Femur (tissue), 1 donor: ENCODE measurements at regions not wholly inside any gene's neighbourhood (a gene's known extent, or its start where the extent isn't known, plus 50 kb on each side); places are given as distances from the start of the nearest gene placed in this dataset.
A peak's percentile ranks its signal among the peaks of the same experiment; 100 is the strongest.
"Not testable (repeated sequence)": the region's sequence is repeated elsewhere in the genome, so short reads cannot be mapped to it uniquely, and the experiment has no call there.

Source experiments
- DNase-seq: peaks from one replicate; pipeline ENCODE4 v3.0.0-alpha.2; 2017

- DNase-seq: no peak
These were observed 263.2 kb downstream of the GJA1 start for GRCh38 chr6:121698617-121699016.

DNA sequence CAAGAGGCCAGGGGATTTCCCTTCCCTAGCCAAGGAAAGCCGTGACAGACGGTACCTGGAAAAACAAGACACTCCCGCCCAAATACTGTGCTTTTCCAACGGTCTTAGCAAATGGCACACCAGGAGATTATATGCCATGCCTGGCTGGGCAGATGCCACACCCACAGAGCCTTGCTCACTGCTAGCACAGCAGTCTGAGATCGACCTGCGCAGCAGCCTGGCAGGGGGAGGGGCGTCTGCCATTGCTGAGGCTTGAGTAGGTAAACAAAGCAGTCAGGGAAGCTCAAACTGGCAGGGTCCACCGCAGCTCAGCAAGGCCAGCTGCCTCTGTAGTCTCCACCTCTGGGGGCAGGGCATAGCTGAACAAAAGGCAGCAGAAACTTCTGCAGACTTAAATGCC is 267.7 kb downstream of the GJA1 start:
- not testable (repeated sequence) for DNase-seq

DNA sequence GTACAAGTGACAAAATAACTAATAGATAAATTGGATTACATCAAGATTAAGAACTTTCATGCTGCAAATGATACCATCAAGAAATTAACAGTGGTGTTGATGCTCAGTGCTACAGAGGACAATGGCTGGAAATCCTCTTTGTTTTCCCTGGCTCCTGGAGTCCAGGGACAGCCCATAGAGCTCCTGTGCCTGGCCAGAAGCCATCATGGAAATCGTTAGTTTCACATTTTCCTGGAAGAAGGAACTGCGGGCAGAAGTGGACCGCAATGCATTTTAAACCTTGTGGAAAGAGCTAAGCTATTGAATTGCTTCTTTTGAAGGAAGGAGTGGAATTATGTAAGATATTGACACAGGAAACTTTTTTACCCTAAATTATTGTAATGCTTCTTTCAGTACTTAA is 276.0 kb downstream of the GJA1 start:
- DNase-seq: peak; percentile 70

GRCh38 chr6:121717686-121718085 is 282.2 kb downstream of the GJA1 start:
- no peak for DNase-seq

DNA sequence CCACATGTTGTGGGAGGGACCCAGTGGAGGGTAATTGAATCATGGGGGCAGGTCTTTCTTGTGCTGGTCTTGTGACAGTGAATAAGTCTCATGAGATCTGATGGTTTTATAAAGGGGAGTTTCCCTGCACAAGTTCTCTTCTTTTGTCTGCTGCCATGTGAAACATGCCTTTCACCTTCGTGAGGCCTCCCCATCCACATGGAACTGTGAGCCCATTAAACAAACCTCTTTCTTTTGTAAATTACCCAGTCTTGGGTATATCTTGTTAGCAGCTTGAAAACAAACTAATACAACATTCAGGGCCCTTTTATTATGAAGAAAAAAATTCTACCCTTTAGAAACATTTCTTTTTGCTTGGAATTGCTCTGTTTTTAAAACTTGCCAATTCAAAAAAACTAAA is 285.4 kb downstream of the GJA1 start:
- DNase-seq: not testable (repeated sequence)

DNA sequence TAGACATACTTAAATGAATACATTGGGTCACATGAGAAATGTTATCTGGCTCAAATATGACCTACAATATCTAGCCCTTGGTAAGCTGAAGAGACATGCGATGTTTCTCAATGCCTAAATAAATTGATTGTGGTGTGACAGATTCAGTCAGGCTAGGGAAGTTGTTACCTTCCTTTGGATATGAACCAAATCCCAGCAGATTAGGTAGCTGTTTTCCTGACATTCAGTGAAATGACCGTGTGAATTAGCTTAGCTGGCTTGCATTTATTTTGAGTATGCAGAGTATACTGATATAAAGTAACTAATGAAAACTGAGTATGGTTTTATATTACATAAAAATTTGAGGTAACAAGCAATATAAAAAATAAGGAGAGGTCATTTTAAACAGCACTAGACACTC is 288.2 kb downstream of the GJA1 start:
- no peak for DNase-seq

- DNase-seq: no peak
These were observed 289.1 kb downstream of the GJA1 start for GRCh38 chr6:121724576-121724975.

- DNase-seq: no peak
These were observed 291.1 kb downstream of the GJA1 start for GRCh38 chr6:121726596-121726995.

DNA sequence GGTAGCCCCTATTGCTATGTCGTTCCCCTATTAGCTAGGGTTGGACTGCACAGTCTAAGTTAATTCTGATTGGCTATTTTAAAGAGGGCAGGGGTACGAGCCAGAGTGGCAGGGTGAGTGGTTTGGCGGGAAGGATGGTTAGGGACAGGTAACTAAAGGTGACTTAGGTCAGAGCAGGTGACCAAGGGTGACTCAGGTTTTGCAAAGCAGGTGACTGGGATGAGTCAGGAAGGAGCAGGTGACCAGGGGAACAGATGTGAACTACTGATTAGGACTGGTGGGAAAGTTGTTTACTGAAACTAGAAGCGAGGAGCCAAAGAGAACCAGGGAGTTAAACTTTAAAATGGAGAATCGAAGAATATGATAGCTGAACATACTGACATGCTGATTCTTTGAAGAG is 295.2 kb downstream of the GJA1 start:
- DNase-seq: no peak

GRCh38 chr6:121731381-121731780 is 295.9 kb downstream of the GJA1 start:
- no peak for DNase-seq

DNA sequence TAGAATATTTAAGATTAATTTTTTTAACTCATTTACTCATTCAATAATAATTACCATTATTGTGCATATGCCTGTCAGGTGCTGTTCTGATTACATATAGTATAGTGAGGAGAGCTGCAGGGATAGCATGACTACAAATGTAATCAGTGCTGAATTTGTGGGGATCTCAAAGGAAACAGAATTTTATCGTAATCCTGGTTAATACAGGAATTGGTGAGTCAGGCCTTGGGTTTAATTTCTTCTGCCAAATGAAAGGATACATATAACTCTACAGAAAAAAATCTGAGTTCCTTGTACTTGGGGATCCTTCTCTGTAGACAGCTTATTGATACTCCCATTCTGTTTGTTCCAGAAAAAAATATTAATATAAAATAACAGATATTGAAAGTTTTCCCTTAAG is 297.2 kb downstream of the GJA1 start:
- no peak for DNase-seq

- DNase-seq: no peak
These were observed 297.8 kb downstream of the GJA1 start for GRCh38 chr6:121733234-121733633.

- not testable (repeated sequence) for DNase-seq
These were observed 304.7 kb downstream of the GJA1 start for GRCh38 chr6:121740188-121740587.

GRCh38 chr6:121743691-121744090 is 308.2 kb downstream of the GJA1 start:
- no peak for DNase-seq

- DNase-seq: no peak
These were observed 312.9 kb downstream of the GJA1 start for GRCh38 chr6:121748376-121748775.

DNA sequence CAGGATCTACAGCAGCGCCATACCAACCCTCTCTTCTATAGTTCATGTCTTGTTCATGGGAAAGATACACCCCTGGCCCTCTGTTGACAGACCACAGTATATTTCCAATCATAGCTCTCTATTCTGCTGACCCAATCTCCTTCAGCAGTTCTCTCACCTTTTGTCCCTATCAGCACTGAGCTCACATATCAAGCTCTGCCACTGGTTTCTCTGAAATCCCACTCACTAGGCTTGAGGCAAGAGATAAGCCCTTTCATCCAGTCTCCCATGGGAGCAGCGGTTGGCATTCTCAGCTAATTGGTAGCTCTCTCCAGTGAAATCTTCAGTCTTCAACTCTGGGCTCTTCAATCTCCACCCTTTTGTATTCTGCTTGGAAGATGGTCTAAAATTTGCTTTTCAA is 313.4 kb downstream of the GJA1 start:
- peak; percentile 26 for DNase-seq

- no peak for DNase-seq
These were observed 320.0 kb downstream of the GJA1 start for GRCh38 chr6:121755485-121755884.

DNA sequence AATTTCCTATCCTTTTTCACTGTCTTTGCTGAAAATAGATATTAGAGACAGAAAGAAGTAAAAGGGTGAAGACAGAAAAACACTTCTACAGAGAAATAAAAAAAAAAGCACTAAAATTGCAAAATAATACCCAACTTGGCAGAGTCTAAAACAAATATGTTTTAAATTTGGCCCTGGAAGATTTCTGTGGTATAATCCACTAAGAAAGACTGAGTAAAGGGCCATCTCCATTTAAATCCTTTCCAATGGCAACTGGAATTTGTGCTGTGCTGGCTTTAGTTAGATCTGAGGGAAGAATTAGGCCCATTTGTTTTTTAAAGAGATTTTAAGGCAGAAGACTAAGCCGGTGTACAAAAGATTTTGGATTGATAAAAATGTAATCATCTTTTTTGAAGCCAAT is 321.2 kb downstream of the GJA1 start:
- no peak for DNase-seq

- no peak for DNase-seq
These were observed 323.9 kb downstream of the GJA1 start for GRCh38 chr6:121759370-121759769.

DNA sequence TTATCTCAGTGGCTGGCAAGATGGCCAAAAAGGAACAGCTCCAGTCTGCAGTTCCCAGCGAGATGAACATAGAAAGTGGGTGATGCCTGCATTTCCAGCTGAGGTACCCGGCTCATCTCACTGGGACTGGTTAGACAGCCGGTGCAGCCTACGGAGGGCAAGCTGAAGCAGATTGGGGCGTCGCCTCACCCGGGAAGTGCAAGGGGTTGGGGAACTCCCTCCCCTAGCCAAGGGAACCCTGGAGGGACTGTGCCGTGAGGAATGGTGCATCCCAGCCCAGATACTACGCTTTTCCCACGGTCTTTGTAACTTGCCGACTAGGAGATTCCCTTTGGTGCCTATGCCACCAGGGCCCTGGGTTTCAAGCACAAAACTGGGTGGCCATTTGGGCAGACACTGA is 324.7 kb downstream of the GJA1 start:
- no peak for DNase-seq

DNA sequence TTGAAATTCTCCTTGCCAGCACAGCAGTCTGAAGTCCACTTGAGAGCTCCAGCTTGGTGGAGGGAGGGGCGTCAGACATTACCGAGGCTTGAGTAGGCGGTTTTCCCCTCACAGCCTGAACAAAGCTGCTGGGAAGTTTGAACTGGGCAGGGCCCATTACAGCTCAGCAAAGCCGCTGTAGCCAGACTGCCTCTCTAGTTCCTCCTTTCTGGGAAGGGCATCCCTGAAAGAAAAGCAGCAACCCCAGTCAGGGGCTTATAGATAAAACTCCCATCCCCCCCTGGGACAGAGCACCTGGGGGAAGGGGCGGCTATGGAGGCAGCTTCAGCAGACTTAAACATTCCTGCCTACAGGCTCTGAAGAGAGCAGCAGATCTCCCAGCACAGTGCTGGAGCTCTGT is 325.3 kb downstream of the GJA1 start:
- no peak for DNase-seq

- DNase-seq: no peak
These were observed 329.0 kb downstream of the GJA1 start for GRCh38 chr6:121764493-121764892.

- DNase-seq: no peak
These were observed 329.6 kb downstream of the GJA1 start for GRCh38 chr6:121765060-121765459.

GRCh38 chr6:121767211-121767610 is 331.8 kb downstream of the GJA1 start:
- DNase-seq: peak; percentile 53

DNA sequence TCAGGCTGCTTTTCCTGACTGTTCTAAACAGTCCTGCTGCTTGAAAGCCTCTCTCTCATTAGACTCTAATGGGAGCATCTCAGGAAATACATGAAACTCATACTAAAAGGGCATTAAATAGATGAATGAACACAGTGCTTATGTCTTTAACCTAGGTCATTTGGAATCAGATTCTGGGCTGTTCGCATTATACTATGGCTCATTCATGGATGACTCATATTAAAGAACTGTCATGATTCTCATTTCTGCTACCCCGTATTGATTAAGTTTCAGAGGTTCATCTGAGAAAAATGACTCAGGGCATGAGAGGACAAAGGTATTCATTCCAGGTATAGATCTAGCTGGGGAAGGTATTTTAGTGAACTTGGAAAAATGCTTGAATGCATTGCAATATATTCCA is 335.5 kb downstream of the GJA1 start:
- no peak for DNase-seq
